ENCODE measurements at regions not wholly inside any gene's neighbourhood (a gene's known extent, or its start where the extent isn't known, plus 50 kb on each side); places are given as distances from the start of the nearest gene placed in this dataset.

DNA sequence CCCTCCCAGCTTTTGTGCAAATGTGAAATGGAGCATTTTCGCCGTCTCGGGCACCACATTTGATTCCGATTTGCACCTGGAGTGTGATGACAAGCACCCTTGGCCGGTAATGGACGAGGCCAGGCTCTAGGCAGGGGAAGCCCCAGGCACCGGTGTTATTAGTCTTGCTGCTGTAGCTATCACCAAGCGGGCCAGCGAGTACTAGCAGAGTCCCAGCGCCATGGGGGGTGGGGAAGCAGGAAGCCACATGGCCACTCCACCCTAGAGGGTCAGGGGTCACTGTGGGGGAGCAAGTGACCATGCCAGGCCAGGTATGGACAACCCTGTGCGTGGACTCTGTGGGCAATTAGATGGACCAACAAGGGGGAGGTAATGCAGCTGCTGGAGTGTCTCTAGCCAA, 88.8 kb downstream of the CPZ start (continued):
- no peak for TF ChIP-seq ZBTB11 (CRISPR knock-in tag; IDR thresholded peaks at IDR 0.05)
- no peak for TF ChIP-seq HDGF (IDR thresholded peaks at IDR 0.05)
- TF ChIP-seq MTA3 (IDR thresholded peaks at IDR 0.05; ENCODE audit: borderline replicate concordance, low read length) = no peak
- no peak for TF ChIP-seq GABPA (IDR thresholded peaks at IDR 0.05; ENCODE audit: low read depth)

GRCh38 chr4:8679032-8679431, 86.5 kb downstream of the CPZ start:
- no peaks in the 10 kb centered on the region for H3K79me2 ChIP-seq (ENCODE audit: control insufficient read depth, insufficient read depth, low read length)
- DNase-seq (ENCODE audit: low read depth, low spot score) (no peak), FAIRE-seq (no peak), ATAC-seq (no peak)
- no peak overlapping the region for H3K27ac ChIP-seq (ENCODE audit: control insufficient read depth, insufficient read depth)
- ChIA-PET POLR2A (no interaction called here), SMC1A (ENCODE audit: uncharacterized antibody, unreplicated experiment) (no interaction called here), RAD21 (ENCODE audit: unreplicated experiment) (no interaction called here), CTCF (interaction anchor here (1.3 kb wide), 1 partner anchor 72 kb away, joined by 3 read pairs; no protein-coding TSS in a partner anchor)
- H3K27me3 ChIP-seq (replicated peaks in 1 of 2; ENCODE audit: control insufficient read depth in 2 of 2, insufficient read depth in 2 of 2, low read length in 1 of 2) = no peaks in the 10 kb centered on the region
- BruUV-seq (replicated peaks) = no TSS peak
- intact Hi-C loops (cut with micrococcal nuclease; ENCODE audit: unreplicated experiment) = no loop called here
- H3K36me3 ChIP-seq (ENCODE audit: control insufficient read depth in 2 of 2, insufficient read depth in 2 of 2, low read length in 1 of 2) = no peaks in the 10 kb centered on the region
- H2AFZ ChIP-seq (ENCODE audit: control insufficient read depth, low read depth, low read length) = no peak overlapping the region
- no peaks in the 10 kb centered on the region for H4K20me1 ChIP-seq (ENCODE audit: control insufficient read depth, insufficient read depth)
- H3K9ac ChIP-seq (ENCODE audit: control insufficient read depth, insufficient read depth, low read length) = no peak overlapping the region
- WGBS (ENCODE audit: insufficient coverage, insufficient replicate concordance, low lambda C conversion rate, missing lambda C conversion rate) = 4% methylated on average over 2 of the region's 2 CpGs
- no peak overlapping the region for H3K4me2 ChIP-seq (ENCODE audit: control insufficient read depth, insufficient read depth)
- H3K4me3 ChIP-seq = no peak overlapping the region
- no peaks in the 10 kb centered on the region for H3K4me1 ChIP-seq (ENCODE audit: control insufficient read depth, insufficient read depth, low read length)
- no peaks in the 10 kb centered on the region for H3K9me3 ChIP-seq (replicated peaks; ENCODE audit: control insufficient read depth, insufficient read depth, low read length)
- in situ Hi-C loops (cut with MboI) = no loop called here
- TF ChIP-seq TARDBP (IDR thresholded peaks at IDR 0.05; ENCODE audit: borderline replicate concordance) (no peak), NR2F1 (conservative IDR thresholded peaks at IDR 0.05) (no peak), SIX5 (IDR thresholded peaks at IDR 0.05; ENCODE audit: low read depth, low read length, severe bottlenecking) (no peak), RBBP5 (conservative IDR thresholded peaks at IDR 0.05) (no peak), KAT2A (conservative IDR thresholded peaks at IDR 0.05; ENCODE audit: control insufficient read depth, low read depth, low read length) (no peak), RAD21 (IDR thresholded peaks at IDR 0.05; ENCODE audit: insufficient read depth, low read depth, low read length) (no peak), CREM (IDR thresholded peaks at IDR 0.05; ENCODE audit: low read depth) (no peak), RFX5 (IDR thresholded peaks at IDR 0.05; ENCODE audit: low read depth, low read length) (no peak), CHD4 (IDR thresholded peaks at IDR 0.05) (no peak), CREB1 (IDR thresholded peaks at IDR 0.05; ENCODE audit: low read depth) (no peak), ETV6 (conservative IDR thresholded peaks at IDR 0.05 in 1 of 2, IDR thresholded peaks at IDR 0.05 in 1 of 2; ENCODE audit: borderline replicate concordance in 1 of 2, low read depth in 1 of 2) (no peak), MTA2 (IDR thresholded peaks at IDR 0.05; ENCODE audit: low read depth) (no peak), HDAC6 (IDR thresholded peaks at IDR 0.05; ENCODE audit: unreplicated experiment) (no peak)
- TF ChIP-seq, protein P1, sequence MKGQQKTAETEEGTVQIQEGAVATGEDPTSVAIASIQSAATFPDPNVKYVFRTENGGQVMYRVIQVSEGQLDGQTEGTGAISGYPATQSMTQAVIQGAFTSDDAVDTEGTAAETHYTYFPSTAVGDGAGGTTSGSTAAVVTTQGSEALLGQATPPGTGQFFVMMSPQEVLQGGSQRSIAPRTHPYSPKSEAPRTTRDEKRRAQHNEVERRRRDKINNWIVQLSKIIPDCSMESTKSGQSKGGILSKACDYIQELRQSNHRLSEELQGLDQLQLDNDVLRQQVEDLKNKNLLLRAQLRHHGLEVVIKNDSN (IDR thresholded peaks at IDR 0.05; ENCODE audit: borderline replicate concordance, extremely low read length, insufficient read depth, low read depth, low read length) = no peak
- TF ChIP-seq, protein P2, sequence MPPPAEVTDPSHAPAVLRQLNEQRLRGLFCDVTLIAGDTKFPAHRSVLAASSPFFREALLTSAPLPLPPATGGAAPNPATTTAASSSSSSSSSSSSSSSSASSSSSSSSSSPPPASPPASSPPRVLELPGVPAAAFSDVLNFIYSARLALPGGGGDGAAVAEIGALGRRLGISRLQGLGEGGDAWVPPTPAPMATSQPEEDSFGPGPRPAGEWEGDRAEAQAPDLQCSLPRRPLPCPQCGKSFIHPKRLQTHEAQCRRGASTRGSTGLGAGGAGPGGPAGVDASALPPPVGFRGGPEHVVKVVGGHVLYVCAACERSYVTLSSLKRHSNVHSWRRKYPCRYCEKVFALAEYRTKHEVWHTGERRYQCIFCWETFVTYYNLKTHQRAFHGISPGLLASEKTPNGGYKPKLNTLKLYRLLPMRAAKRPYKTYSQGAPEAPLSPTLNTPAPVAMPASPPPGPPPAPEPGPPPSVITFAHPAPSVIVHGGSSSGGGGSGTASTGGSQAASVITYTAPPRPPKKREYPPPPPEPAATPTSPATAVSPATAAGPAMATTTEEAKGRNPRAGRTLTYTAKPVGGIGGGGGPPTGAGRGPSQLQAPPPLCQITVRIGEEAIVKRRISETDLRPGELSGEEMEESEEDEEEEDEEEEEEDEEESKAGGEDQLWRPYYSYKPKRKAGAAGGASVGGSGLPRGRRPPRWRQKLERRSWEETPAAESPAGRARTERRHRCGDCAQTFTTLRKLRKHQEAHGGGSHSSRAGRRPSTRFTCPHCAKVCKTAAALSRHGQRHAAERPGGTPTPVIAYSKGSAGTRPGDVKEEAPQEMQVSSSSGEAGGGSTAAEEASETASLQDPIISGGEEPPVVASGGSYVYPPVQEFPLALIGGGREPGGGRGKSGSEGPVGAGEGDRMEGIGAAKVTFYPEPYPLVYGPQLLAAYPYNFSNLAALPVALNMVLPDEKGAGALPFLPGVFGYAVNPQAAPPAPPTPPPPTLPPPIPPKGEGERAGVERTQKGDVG (CRISPR knock-in tag; IDR thresholded peaks at IDR 0.05) = no peak
